H1 (cell line): ENCODE measurements at regions not wholly inside any gene's neighbourhood (a gene's known extent, or its start where the extent isn't known, plus 50 kb on each side); places are given as distances from the start of the nearest gene placed in this dataset.
A peak's percentile ranks its signal among the peaks of the same experiment; 100 is the strongest.
"Not testable (repeated sequence)": the region's sequence is repeated elsewhere in the genome, so short reads cannot be mapped to it uniquely, and the experiment has no call there.

Experiments used
- CTCF ChIA-PET: fragments of 300-600 bp; sonication (Branson Sonifier 250); formaldehyde crosslinking; loops from one replicate; lab custom pipeline; 2021; ENCODE audit not compliant: partially characterized antibody; lab: Charles Lee
- POLR2A ChIA-PET: fragments of 300-600 bp; sonication (Branson Sonifier 250); formaldehyde crosslinking; loops from one replicate; lab custom pipeline; 2021; ENCODE audit warnings: inconsistent platforms; ENCODE audit not compliant: partially characterized antibody; lab: Charles Lee
- DNase-seq, 2 experiments: peaks; one replicate each; pipeline versions ENCODE4 v3.0.0 to v3.0.0-alpha.2; 2010 to 2022; ENCODE audit warnings: low spot score in 2 of 2, low read depth in 1 of 2, mixed read lengths in 1 of 2
- FAIRE-seq: peaks from 2 replicates; lab custom pipeline; 2011; peaks lifted over from hg19 to GRCh38; lab: Jason Lieb, UNC
- H2AFZ ChIP-seq: 2 replicates; pipeline ENCODE4 v1.8.1; 2012; ENCODE audit warnings: low read length, inconsistent platforms
- H2AK5ac ChIP-seq: 2 replicates; pipeline ENCODE4 v1.6.1; 2013; ENCODE audit warnings: low read depth, low read length
- H2BK120ac ChIP-seq: replicated peaks from 2 replicates; pipeline ENCODE3; 2013; ENCODE audit warnings: low read depth, low read length, inconsistent platforms
- H2BK12ac ChIP-seq: 2 replicates; pipeline ENCODE4 v1.6.1; 2013; ENCODE audit warnings: low read depth, low read length
- H2BK15ac ChIP-seq: 2 replicates; pipeline ENCODE4 v1.6.1; 2013; ENCODE audit warnings: low read length
- H2BK20ac ChIP-seq: 2 replicates; pipeline ENCODE4 v1.6.1; 2013; ENCODE audit warnings: low read length
- H2BK5ac ChIP-seq: 2 replicates; pipeline ENCODE4 v1.6.1; 2013; ENCODE audit warnings: low read depth, low read length
- H3K14ac ChIP-seq: 2 replicates; pipeline ENCODE4 v1.6.1; 2013; ENCODE audit warnings: inconsistent platforms; ENCODE audit not compliant: insufficient read length
- H3K18ac ChIP-seq: 2 replicates; pipeline ENCODE4 v1.6.1; 2013; ENCODE audit warnings: low read length; ENCODE audit errors: extremely low read depth
- H3K23ac ChIP-seq: 2 replicates; pipeline ENCODE4 v1.6.1; 2013; ENCODE audit warnings: inconsistent platforms; ENCODE audit not compliant: insufficient read length
- H3K23me2 ChIP-seq: 2 replicates; pipeline ENCODE4 v1.6.1; 2013; ENCODE audit warnings: low read depth, low read length
- H3K27ac ChIP-seq: 2 replicates; pipeline ENCODE4 v1.6.1; 2011; ENCODE audit warnings: low read depth, low read length, inconsistent platforms
- H3K27me3 ChIP-seq, 4 experiments: replicated peaks in 1 of 4; 1 replicate in 1 of 4; 2 replicates in 3 of 4; pipeline versions ENCODE4 v1.6.1 to v1.8.1; 2011 to 2013; ENCODE audit warnings: low read length in 3 of 4, mild to moderate bottlenecking in 3 of 4, inconsistent platforms in 2 of 4, mixed read lengths in 2 of 4, moderate library complexity in 1 of 4; ENCODE audit not compliant: control insufficient read depth in 3 of 4, insufficient read depth in 3 of 4; ENCODE audit errors: extremely low read depth in 1 of 4
- H3K36me3 ChIP-seq, 4 experiments: 2 replicates each; pipeline versions ENCODE4 v1.6.1 to v1.8.1; 2011 to 2013; ENCODE audit warnings: mild to moderate bottlenecking in 4 of 4, low read length in 3 of 4, moderate library complexity in 2 of 4, control low read depth in 1 of 4, inconsistent platforms in 1 of 4; ENCODE audit not compliant: insufficient read depth in 4 of 4, control insufficient read depth in 2 of 4
- H3K4ac ChIP-seq: replicated peaks from 2 replicates; pipeline ENCODE3; 2013; ENCODE audit warnings: low read length, low read depth, mixed read lengths, inconsistent platforms; ENCODE audit not compliant: insufficient read length
- H3K4me1 ChIP-seq, 4 experiments: replicated peaks in 1 of 4; 1 replicate in 1 of 4; 2 replicates in 3 of 4; pipeline versions ENCODE4 v1.6.1 to v1.8.1; 2011 to 2013; ENCODE audit warnings: low read length in 3 of 4, inconsistent platforms in 2 of 4, mixed read lengths in 1 of 4; ENCODE audit not compliant: insufficient read depth in 4 of 4, control insufficient read depth in 3 of 4
- H3K4me2 ChIP-seq, 2 experiments: 2 replicates each; pipeline versions ENCODE4 v1.6.1 to v1.8.1; 2011 to 2013; ENCODE audit warnings: low read depth in 2 of 2, low read length in 2 of 2, control low read depth in 1 of 2, inconsistent platforms in 1 of 2, mild to moderate bottlenecking in 1 of 2; ENCODE audit not compliant: insufficient read depth in 1 of 2
- H3K4me3 ChIP-seq, 4 experiments: fragments of 200-600, 300-600 bp in 1 of 4; sonication (generic), shearing (Covaris generic), sonication (Bioruptor Twin) in 1 of 4; 2 replicates each; pipeline versions ENCODE4 v1.5.1 to v1.8.1; 2011 to 2016; ENCODE audit warnings: low read length in 4 of 4, low read depth in 3 of 4, control low read depth in 2 of 4, inconsistent platforms in 2 of 4, mild to moderate bottlenecking in 2 of 4, mixed read lengths in 1 of 4, moderate library complexity in 1 of 4; ENCODE audit not compliant: insufficient read depth in 2 of 4; ENCODE audit errors: extremely low read depth in 1 of 4
- H3K56ac ChIP-seq: replicated peaks from 2 replicates; pipeline ENCODE3; 2013; ENCODE audit warnings: low read depth, mild to moderate bottlenecking, mixed read lengths, low read length, inconsistent platforms; ENCODE audit not compliant: insufficient read length
- H3K79me1 ChIP-seq: 2 replicates; pipeline ENCODE4 v1.6.1; 2013; ENCODE audit warnings: low read depth, low read length, control low read depth
- H3K79me2 ChIP-seq, 2 experiments: 2 replicates each; pipeline versions ENCODE4 v1.6.1 to v1.8.1; 2012 to 2013; ENCODE audit warnings: low read length in 2 of 2, mild to moderate bottlenecking in 2 of 2, inconsistent platforms in 1 of 2; ENCODE audit not compliant: insufficient read depth in 2 of 2, control insufficient read depth in 1 of 2
- H3K9ac ChIP-seq, 4 experiments: replicated peaks in 1 of 4; 1 replicate in 1 of 4; 2 replicates in 3 of 4; pipeline versions ENCODE4 v1.6.1 to v1.8.1; 2011 to 2013; ENCODE audit warnings: low read depth in 3 of 4, low read length in 3 of 4, control low read depth in 2 of 4, mild to moderate bottlenecking in 2 of 4, moderate library complexity in 2 of 4, inconsistent platforms in 1 of 4; ENCODE audit errors: extremely low read depth in 1 of 4
- H3K9me3 ChIP-seq, 2 experiments: 2 replicates each; pipeline versions ENCODE4 v1.6.1 to v1.8.1; 2012 to 2013; ENCODE audit warnings: mild to moderate bottlenecking in 2 of 2, moderate library complexity in 2 of 2, control low read depth in 1 of 2, inconsistent platforms in 1 of 2, low read depth in 1 of 2, low read length in 1 of 2, mixed read lengths in 1 of 2; ENCODE audit not compliant: insufficient read depth in 2 of 2
- H4K20me1 ChIP-seq, 2 experiments: replicated peaks in 1 of 2; 2 replicates each; pipeline versions ENCODE3 to v1.8.1; 2011 to 2013; ENCODE audit warnings: inconsistent platforms in 2 of 2, low read length in 2 of 2, mild to moderate bottlenecking in 1 of 2; ENCODE audit not compliant: insufficient read depth in 2 of 2, control insufficient read depth in 1 of 2
- H4K5ac ChIP-seq: 2 replicates; pipeline ENCODE4 v1.6.1; 2013; ENCODE audit warnings: low read length, low read depth, mixed read lengths, inconsistent platforms; ENCODE audit not compliant: insufficient read length
- H4K8ac ChIP-seq: 2 replicates; pipeline ENCODE4 v1.8.0; 2013; ENCODE audit warnings: mild to moderate bottlenecking, moderate library complexity, low read length, inconsistent platforms; ENCODE audit not compliant: insufficient read depth; ENCODE audit errors: extremely low read depth
- H4K91ac ChIP-seq: replicated peaks from 2 replicates; pipeline ENCODE3; 2013; ENCODE audit warnings: low read length, mixed read lengths, inconsistent platforms; ENCODE audit not compliant: insufficient read length
- WGBS, 2 experiments: shearing (Covaris generic) in 1 of 2; methylation state at CpG; one replicate each; pipeline versions ENCODE4 v1.1.6 to v1.1.7; 2013 to 2015; ENCODE audit warnings: low lambda C conversion rate in 2 of 2, mixed read lengths in 2 of 2, inconsistent platforms in 1 of 2, low coverage in 1 of 2, missing lambda C conversion rate in 1 of 2; ENCODE audit not compliant: insufficient replicate concordance in 2 of 2, insufficient coverage in 1 of 2, insufficient read length in 1 of 2; ENCODE audit errors: extremely low coverage in 1 of 2, missing lambda C conversion rate in 1 of 2; 5-methylcytosine and 5-hydroxymethylcytosine counted together

DNA sequence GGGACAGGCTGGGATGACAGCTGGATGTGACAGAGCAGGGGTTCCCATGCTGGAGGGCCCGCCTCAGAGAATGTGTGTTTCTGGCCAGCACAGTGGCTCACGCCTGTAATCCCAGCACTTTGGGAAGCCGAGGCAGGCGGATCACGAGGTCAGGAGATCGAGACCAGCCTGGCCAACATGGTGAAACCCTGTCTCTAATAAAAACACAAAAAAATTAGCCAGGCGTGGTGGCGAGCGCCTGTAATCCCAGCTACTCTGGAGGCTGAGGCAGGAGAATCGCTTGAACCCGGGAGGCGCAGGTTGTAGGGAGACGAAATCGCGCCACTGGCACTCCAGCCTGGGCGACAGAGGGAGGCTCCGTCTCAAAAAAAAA is 93.7 kb downstream of the CRLF3 start:
- CTCF ChIA-PET, H2AK5ac ChIP-seq, H3K56ac ChIP-seq, H2BK120ac ChIP-seq, H3K23me2 ChIP-seq, H4K8ac ChIP-seq, H4K5ac ChIP-seq, H2BK20ac ChIP-seq, H3K18ac ChIP-seq, H3K27me3 ChIP-seq, H3K14ac ChIP-seq, H2BK5ac ChIP-seq, H4K91ac ChIP-seq, FAIRE-seq, H3K23ac ChIP-seq, H3K4me1 ChIP-seq, H3K79me1 ChIP-seq, H2BK15ac ChIP-seq, POLR2A ChIA-PET, H3K9me3 ChIP-seq, H2BK12ac ChIP-seq, H2AFZ ChIP-seq, H3K4ac ChIP-seq: not testable (repeated sequence)
- H3K36me3 ChIP-seq = peaks cover 0 to 13% (median 0%) of the 10 kb centered on the region in 4 experiments; a peak in 1 of 8 replicates
- peaks cover 11 to 72% of the 10 kb centered on the region in 2 experiments; a peak in 3 of 4 replicates for H3K79me2 ChIP-seq
- H3K4me2 ChIP-seq = peak overlapping the region; percentile 58 to 83; a peak in 3 of 4 replicates
- H3K9ac ChIP-seq = peak overlapping the region in 1 of 4 experiments; percentile 71; a peak in 2 of 7 replicates
- H3K27ac ChIP-seq = peak overlapping the region; percentile 45; the same call in 1 of the 2 replicates
- WGBS, 2 experiments = 41% methylated on average over 16 of the region's 17 CpGs; no CpG with 5 or more reads in 1 of the 2 experiments
- peak in 1 of 2 experiments; percentile 51 for DNase-seq
- H4K20me1 ChIP-seq = peaks cover 8 to 14% of the 10 kb centered on the region in 2 experiments
- peak overlapping the region; percentile 21 to 88 (median 36); a peak in 5 of 8 replicates for H3K4me3 ChIP-seq
